ENCODE measurements at regions not wholly inside any gene's neighbourhood (a gene's known extent, or its start where the extent isn't known, plus 50 kb on each side); places are given as distances from the start of the nearest gene placed in this dataset.
"Not testable (repeated sequence)": the region's sequence is repeated elsewhere in the genome, so short reads cannot be mapped to it uniquely, and the experiment has no call there.

- DNase-seq (ENCODE audit: low read depth): no peak
These were observed 191.1 kb upstream of the CCN2 start for GRCh38 chr6:132142308-132142707.

- no peak for DNase-seq (ENCODE audit: low read depth)
These were observed 189.0 kb upstream of the CCN2 start for GRCh38 chr6:132140189-132140588.

GRCh38 chr6:132139611-132140010 lies 188.4 kb upstream of the CCN2 start:
- DNase-seq (ENCODE audit: low read depth): no peak

- no peak for DNase-seq (ENCODE audit: low read depth)
These were observed 185.8 kb upstream of the CCN2 start for GRCh38 chr6:132136981-132137380.

GRCh38 chr6:132135409-132135808 lies 184.2 kb upstream of the CCN2 start:
- DNase-seq (ENCODE audit: low read depth): no peak

- peak; percentile 20 for DNase-seq (ENCODE audit: low read depth)
These were observed 182.7 kb upstream of the CCN2 start for GRCh38 chr6:132133736-132134445.

- DNase-seq (ENCODE audit: low read depth): peak; percentile 53
These were observed 181.9 kb upstream of the CCN2 start for GRCh38 chr6:132132924-132133639.

GRCh38 chr6:132132422-132132821 lies 181.2 kb upstream of the CCN2 start:
- DNase-seq (ENCODE audit: low read depth): peak; percentile 60

GRCh38 chr6:132131758-132132157 lies 180.6 kb upstream of the CCN2 start:
- peak; percentile 98 for DNase-seq (ENCODE audit: low read depth)

- no peak for DNase-seq (ENCODE audit: low read depth)
These were observed 180.2 kb upstream of the CCN2 start for GRCh38 chr6:132131351-132131750.

- DNase-seq (ENCODE audit: low read depth): peak; percentile 81
These were observed 179.6 kb upstream of the CCN2 start for GRCh38 chr6:132130626-132131298.

GRCh38 chr6:132128424-132128823 lies 177.3 kb upstream of the CCN2 start:
- no peak for DNase-seq (ENCODE audit: low read depth)

- DNase-seq (ENCODE audit: low read depth): no peak
These were observed 175.0 kb upstream of the CCN2 start for GRCh38 chr6:132126150-132126549.

- peak; percentile 95 for DNase-seq (ENCODE audit: low read depth)
These were observed 171.7 kb upstream of the CCN2 start for GRCh38 chr6:132122871-132123270.

- no peak for DNase-seq (ENCODE audit: low read depth)
These were observed 171.0 kb upstream of the CCN2 start for GRCh38 chr6:132122176-132122575.

GRCh38 chr6:132118144-132118543 lies 167.0 kb upstream of the CCN2 start:
- no peak for DNase-seq (ENCODE audit: low read depth)

- DNase-seq (ENCODE audit: low read depth): peak; percentile 71
These were observed 164.7 kb upstream of the CCN2 start for GRCh38 chr6:132115714-132116366.

- peak; percentile 75 for DNase-seq (ENCODE audit: low read depth)
These were observed 163.1 kb upstream of the CCN2 start for GRCh38 chr6:132114201-132114825.

- DNase-seq (ENCODE audit: low read depth): not testable (repeated sequence)
These were observed 158.6 kb upstream of the CCN2 start for GRCh38 chr6:132109752-132110151.

- no peak for DNase-seq (ENCODE audit: low read depth)
These were observed 156.7 kb upstream of the CCN2 start for GRCh38 chr6:132107896-132108295.

GRCh38 chr6:132101535-132101934 lies 150.4 kb upstream of the CCN2 start:
- no peak for DNase-seq (ENCODE audit: low read depth)
